Progenitor cell of endocrine pancreas (in vitro differentiated cells): ENCODE measurements at regions not wholly inside any gene's neighbourhood (a gene's known extent, or its start where the extent isn't known, plus 50 kb on each side); places are given as distances from the start of the nearest gene placed in this dataset.

ENCODE experiments used
- DNase-seq: peaks from one replicate; pipeline ENCODE4 v3.0.0; 2021; ENCODE audit warnings: low spot score; ENCODE audit not compliant: unreplicated experiment
- H3K27ac Mint-ChIP-seq: 2 replicates; pipeline ENCODE4 v1.8.0; 2021; ENCODE audit warnings: mild to moderate bottlenecking, moderate library complexity, mixed read lengths
- H3K27me3 Mint-ChIP-seq: 2 replicates; pipeline ENCODE4 v1.8.0; 2021; ENCODE audit warnings: mixed read lengths
- H3K36me3 Mint-ChIP-seq: 2 replicates; pipeline ENCODE4 v1.8.0; 2022; ENCODE audit warnings: mixed read lengths; ENCODE audit not compliant: insufficient read depth
- H3K4me1 Mint-ChIP-seq: 2 replicates; pipeline ENCODE4 v1.8.0; 2021; ENCODE audit warnings: low read depth, mixed read lengths
- H3K4me3 Mint-ChIP-seq: 2 replicates; pipeline ENCODE4 v1.8.0; 2021; ENCODE audit warnings: low read depth, mild to moderate bottlenecking, moderate library complexity, mixed read lengths
- H3K9me3 Mint-ChIP-seq: 2 replicates; pipeline ENCODE4 v1.8.0; 2021; ENCODE audit warnings: low read depth, mixed read lengths
- TF ChIP-seq, protein P1 (sequence below): fragments of 200-600 bp; sonication (generic); IDR thresholded peaks from one replicate; pipeline ENCODE4 v1.5.0; 2021; ENCODE audit warnings: antibody characterized with exemption, mild to moderate bottlenecking; ENCODE audit not compliant: unreplicated experiment

GRCh38 chr7:12777257-12777656 is 89.8 kb downstream of the ARL4A start:
- Mint-ChIP-seq H3K4me1 (no peaks in the 10 kb centered on the region), H3K27me3 (no peaks in the 10 kb centered on the region), H3K9me3 (peaks cover 10% of the 10 kb centered on the region), H3K27ac (no peak overlapping the region), H3K36me3 (no peaks in the 10 kb centered on the region), H3K4me3 (no peak overlapping the region)
- DNase-seq: no peak
- TF ChIP-seq, protein P1, sequence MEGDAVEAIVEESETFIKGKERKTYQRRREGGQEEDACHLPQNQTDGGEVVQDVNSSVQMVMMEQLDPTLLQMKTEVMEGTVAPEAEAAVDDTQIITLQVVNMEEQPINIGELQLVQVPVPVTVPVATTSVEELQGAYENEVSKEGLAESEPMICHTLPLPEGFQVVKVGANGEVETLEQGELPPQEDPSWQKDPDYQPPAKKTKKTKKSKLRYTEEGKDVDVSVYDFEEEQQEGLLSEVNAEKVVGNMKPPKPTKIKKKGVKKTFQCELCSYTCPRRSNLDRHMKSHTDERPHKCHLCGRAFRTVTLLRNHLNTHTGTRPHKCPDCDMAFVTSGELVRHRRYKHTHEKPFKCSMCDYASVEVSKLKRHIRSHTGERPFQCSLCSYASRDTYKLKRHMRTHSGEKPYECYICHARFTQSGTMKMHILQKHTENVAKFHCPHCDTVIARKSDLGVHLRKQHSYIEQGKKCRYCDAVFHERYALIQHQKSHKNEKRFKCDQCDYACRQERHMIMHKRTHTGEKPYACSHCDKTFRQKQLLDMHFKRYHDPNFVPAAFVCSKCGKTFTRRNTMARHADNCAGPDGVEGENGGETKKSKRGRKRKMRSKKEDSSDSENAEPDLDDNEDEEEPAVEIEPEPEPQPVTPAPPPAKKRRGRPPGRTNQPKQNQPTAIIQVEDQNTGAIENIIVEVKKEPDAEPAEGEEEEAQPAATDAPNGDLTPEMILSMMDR: no peak

DNA sequence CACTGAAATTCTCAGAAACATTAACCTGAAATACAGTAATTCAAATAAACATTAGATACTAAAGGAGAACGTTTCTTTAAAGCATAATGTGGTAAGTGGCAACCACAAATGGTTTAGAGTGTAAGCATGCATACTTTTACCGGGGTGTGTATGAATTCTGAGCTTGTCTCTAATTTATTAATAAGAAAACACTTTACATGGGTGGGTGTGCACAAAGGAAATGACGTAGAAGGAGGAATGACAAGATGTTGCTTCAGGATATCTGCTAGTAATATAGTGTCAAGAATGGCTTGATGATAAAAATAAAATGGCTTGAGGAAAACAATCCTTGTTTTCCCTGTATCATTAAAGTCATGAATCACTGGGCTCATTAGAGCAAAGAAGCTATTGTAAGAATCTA is 92.5 kb downstream of the ARL4A start:
- Mint-ChIP-seq H3K27ac (no peak overlapping the region), H3K36me3 (no peaks in the 10 kb centered on the region), H3K9me3 (no peaks in the 10 kb centered on the region), H3K4me3 (no peak overlapping the region), H3K27me3 (no peaks in the 10 kb centered on the region), H3K4me1 (no peaks in the 10 kb centered on the region)
- DNase-seq: no peak
- TF ChIP-seq, protein P1: no peak

- no peaks in the 10 kb centered on the region for H3K9me3 Mint-ChIP-seq
- no peak for DNase-seq
- no peak overlapping the region for H3K27ac Mint-ChIP-seq
- H3K27me3 Mint-ChIP-seq: no peaks in the 10 kb centered on the region
- H3K4me3 Mint-ChIP-seq: no peak overlapping the region
- TF ChIP-seq, protein P1: no peak
- H3K4me1 Mint-ChIP-seq: no peaks in the 10 kb centered on the region
- H3K36me3 Mint-ChIP-seq: no peaks in the 10 kb centered on the region
Measured at GRCh38 chr7:12783421-12784095, 96.1 kb downstream of the ARL4A start.

DNA sequence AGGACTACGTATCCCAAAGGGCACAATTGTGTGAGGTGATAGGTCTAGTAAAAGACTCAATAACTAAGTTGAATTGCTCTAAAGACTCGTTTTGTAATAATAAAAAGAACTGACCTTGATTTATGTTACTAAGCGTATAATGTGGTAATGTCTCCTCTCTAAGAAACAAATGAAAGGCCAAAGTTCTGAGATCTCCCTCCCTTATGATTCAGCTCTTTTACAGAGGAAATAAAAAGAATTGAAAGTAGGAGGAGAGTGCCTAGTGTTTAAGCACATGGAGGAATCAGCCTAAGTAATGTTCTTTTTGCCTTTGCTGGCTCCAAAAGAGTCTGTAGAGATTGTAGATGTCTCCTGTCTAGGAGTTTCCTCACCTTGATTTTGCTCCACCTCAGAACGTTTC is 98.0 kb downstream of the ARL4A start:
- H3K27me3 Mint-ChIP-seq: no peaks in the 10 kb centered on the region
- no peak for DNase-seq
- no peaks in the 10 kb centered on the region for H3K4me1 Mint-ChIP-seq
- no peaks in the 10 kb centered on the region for H3K9me3 Mint-ChIP-seq
- no peak overlapping the region for H3K27ac Mint-ChIP-seq
- TF ChIP-seq, protein P1: no peak
- H3K4me3 Mint-ChIP-seq: no peak overlapping the region
- no peaks in the 10 kb centered on the region for H3K36me3 Mint-ChIP-seq

DNA sequence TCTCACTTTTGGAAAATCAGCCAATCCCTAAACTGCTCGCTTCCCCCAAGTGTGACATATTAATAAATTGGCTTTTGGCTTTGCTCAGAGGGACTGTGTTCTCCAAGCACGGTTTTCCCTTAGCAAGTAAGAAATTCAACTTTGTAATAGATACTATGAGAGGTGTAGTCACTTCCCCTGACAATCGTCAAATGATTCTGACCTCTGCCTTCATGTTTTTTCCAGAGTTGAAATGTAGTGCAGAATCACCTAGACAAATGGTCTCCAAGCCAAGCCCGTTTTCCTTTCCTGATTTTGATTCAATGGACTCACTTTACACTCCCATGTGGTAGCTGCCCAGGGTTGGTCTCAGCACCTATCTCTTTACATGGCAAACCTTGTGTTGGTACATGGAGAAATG is 99.1 kb downstream of the ARL4A start:
- Mint-ChIP-seq H3K27me3 (no peaks in the 10 kb centered on the region), H3K4me1 (no peaks in the 10 kb centered on the region), H3K36me3 (no peaks in the 10 kb centered on the region), H3K4me3 (no peak overlapping the region), H3K9me3 (no peaks in the 10 kb centered on the region), H3K27ac (no peak overlapping the region)
- DNase-seq: no peak
- TF ChIP-seq, protein P1: no peak
